Right ventricle myocardium inferior (tissue), 1 donor: ENCODE measurements at regions not wholly inside any gene's neighbourhood (a gene's known extent, or its start where the extent isn't known, plus 50 kb on each side); places are given as distances from the start of the nearest gene placed in this dataset.

Experiments
- ATAC-seq: fragments of 200-7000 bp; cut with Tn5 transposase; one replicate; pipeline ENCODE4 v1.9.1; 2020; ENCODE audit warnings: mild to moderate bottlenecking, moderate library complexity
- DNase-seq: peaks from one replicate; pipeline ENCODE4 v3.0.0; 2021; ENCODE audit errors: missing footprints
- intact Hi-C: fragments of 100-400 bp; cut with DNase I; formaldehyde crosslinking; loops from one replicate; pipeline ENCODE4 v1.11.0; 2022
- donor health status: DM: no; HTN: yes; CAD: no; lungs with severe emphysema.

- ATAC-seq (no peak), DNase-seq (no peak)
- intact Hi-C loops: no loop called here
These were observed 484.7 kb downstream of the IRX1 start for GRCh38 chr5:4080370-4080769.

DNA sequence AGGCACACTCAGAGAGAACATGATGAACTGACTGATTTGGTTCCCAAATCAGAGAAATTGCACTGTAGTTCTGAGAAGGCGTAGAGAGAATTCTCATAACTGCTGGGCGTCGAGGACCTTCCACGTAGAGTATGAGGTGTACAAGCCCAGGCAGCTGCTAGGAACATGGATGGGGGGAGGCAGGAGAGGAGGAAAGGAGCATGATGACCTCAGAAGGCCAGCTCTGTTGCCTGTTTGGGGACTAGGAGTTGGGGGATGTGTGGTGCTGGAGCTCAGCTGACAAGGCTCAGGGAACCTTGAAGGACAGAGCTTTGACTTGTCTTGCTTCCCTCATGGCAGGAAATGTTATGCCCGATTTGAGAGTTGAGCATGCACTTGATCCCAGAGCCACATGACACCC, 485.4 kb downstream of the IRX1 start:
- intact Hi-C loops: no loop called here
- DNase-seq: no peak
- no peak for ATAC-seq

DNA sequence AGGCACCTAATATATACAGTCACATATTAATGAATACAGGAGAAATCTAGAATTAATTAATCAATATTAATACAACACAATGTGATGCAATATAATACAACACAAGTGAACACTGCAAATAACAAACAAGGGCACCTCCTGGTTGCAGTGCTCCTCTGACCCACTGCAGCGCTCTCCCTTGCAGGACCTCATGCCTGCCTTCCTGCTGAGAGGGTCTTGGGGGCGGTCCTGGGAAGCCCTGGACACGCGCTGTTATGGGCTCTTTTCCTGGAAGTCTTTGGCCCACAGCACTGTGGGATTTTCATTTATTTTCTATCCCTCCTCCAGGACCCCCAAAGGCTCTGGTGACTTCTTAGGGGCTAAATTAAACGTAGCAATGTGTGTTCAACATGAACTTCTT, 485.8 kb downstream of the IRX1 start:
- no peak for DNase-seq
- intact Hi-C loops: no loop called here
- no peak for ATAC-seq

- ATAC-seq: no peak
- no peak for DNase-seq
- intact Hi-C loops: no loop called here
These were observed 487.4 kb downstream of the IRX1 start for GRCh38 chr5:4082966-4083564.

DNA sequence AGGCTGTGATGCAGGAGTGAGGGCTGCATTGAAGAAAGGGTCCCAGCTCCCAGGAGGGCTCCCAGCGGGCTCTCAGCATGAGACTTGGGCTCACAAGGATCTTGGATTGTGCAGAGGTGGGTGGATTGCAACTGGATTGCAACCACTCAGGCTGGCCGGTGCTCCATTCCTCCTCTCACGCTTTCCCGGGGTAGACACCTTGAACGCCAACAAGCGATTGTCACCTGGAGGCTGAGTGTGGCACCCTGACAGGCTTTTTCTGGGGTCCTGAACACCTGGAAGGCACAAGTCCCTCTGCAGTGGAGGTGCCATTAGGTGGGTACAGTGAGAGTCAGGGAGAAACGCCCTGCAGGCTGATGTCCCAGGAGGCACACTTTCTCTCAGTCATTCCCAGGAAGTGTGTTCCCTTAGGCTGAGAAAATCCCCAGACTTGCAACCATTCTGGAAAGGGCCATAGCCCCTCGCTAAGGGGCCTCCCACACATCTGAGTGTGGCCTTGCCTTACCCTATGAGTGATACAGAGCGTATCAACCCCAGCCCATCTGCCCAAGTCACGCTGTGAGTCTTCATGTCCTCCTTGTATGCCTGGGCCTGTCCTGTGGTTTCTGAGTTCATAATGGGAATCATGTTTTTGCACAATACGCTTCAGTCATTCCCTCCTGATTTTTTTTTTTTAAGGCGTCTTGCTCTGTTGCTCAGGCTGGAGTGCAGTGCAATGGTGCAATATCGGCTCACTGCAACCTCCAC, 488.1 kb downstream of the IRX1 start:
- ATAC-seq (no peak), DNase-seq (no peak)
- intact Hi-C loops: no loop called here

DNA sequence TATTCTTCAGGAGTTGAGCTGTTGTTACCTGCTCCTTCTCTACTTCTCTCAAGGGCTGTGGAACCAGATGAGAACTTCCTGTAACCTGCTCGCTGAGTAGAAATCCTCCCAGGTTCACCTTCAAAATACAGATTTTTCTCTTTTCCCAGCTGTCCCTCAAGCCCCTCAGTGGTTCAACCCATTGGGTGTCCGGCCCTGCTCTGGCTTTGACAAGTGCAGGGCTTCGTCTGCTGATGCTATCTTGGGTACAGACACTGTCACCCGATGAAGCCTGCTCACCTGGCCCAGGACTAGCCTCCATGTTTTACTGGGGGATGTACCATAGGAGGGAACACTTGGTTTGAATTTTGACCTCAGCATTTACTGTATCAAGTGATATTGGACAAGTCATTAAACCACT, 490.4 kb downstream of the IRX1 start:
- ATAC-seq (no peak), DNase-seq (no peak)
- intact Hi-C loops: no loop called here

- DNase-seq: no peak
- intact Hi-C loops: no loop called here
- no peak for ATAC-seq
These were observed 491.5 kb downstream of the IRX1 start for GRCh38 chr5:4087110-4087509.

DNA sequence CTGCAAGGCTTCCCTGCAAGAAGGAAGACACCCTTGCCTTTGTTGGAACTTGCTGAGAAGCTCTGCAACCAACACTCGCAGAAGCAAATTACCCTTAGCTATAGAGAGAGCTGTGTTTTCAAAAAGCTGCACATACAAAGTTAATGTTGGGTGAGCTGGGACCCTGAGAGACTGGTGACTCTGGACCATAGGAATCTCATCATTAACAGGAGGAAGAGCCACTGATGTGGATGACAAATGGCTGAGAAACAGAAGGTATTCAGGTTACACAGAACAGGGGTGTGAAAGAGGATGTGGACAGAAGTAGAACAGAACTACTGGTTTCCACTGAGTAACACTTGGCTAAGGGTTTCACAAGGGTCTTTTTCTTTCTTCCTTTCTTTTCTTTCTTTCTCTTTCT, 493.5 kb downstream of the IRX1 start:
- ATAC-seq (no peak), DNase-seq (no peak)
- intact Hi-C loops: no loop called here

GRCh38 chr5:4093236-4093635, 497.6 kb downstream of the IRX1 start:
- DNase-seq: no peak
- intact Hi-C loops: no loop called here
- ATAC-seq: no peak

- DNase-seq (no peak), ATAC-seq (no peak)
These were observed 498.3 kb downstream of the IRX1 start for GRCh38 chr5:4093970-4094369.

DNA sequence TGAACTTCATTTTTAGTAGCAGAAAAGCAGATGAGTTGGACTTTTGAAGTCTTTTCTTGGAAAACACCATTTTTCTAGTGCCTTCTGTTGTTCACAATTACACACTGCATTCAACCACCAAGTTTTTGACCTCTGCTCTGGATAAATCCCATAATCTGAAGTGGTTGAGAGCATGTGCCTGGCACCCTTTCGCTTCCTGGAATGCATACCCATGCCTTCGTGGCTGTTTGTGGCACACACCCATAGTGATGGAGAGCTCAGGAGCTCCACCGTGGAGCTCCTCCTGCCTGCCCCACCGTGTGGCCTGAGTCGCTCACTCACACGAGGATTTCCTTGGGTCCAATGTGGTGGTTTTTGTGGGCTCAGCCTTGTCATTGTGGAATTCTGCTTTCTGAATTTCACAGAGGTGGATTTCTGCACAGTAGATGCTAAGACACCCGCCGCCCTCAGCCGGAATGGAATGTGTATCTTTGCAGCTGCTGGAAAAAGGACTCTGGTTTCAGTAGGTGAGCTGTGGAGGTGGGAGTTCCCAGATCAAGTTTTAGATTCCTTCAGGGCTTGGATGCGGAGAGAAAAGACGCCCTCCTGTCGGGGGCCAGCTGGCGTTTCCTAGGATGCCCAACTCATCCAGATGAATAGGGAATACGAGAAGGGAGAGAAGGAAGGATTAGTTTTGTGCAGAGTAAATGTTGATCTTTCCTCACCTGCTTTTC, 500.4 kb downstream of the IRX1 start:
- DNase-seq (no peak), ATAC-seq (peak; percentile 71)
- intact Hi-C loops: no loop called here

More at GRCh38 chr5:4093970-4094369, 498.3 kb downstream of the IRX1 start:
- intact Hi-C loops: no loop called here

GRCh38 chr5:4097199-4097598, 501.6 kb downstream of the IRX1 start:
- DNase-seq: no peak

DNA sequence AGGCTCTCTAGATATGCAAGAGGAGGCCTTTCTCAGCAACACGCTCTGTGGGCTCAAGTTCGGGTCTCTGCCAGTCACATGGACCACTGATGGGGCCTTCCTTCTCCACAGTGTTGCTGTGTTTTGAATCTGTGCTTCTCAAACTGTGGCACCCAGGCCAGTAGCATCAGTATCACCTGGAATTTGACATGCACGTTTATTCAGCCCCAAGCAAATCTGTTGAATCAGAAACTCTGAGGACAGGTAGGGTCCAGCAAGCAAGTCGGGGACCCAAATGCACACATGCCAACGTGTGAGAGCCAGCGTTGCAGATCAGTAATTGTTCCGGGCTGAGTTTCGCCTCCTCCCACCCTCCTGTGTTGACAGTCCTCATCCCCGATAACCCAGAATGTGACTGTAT, 502.6 kb downstream of the IRX1 start:
- DNase-seq (no peak), ATAC-seq (no peak)
- intact Hi-C loops: no loop called here

More at GRCh38 chr5:4097199-4097598, 501.6 kb downstream of the IRX1 start:
- no peak for ATAC-seq
- intact Hi-C loops: no loop called here

DNA sequence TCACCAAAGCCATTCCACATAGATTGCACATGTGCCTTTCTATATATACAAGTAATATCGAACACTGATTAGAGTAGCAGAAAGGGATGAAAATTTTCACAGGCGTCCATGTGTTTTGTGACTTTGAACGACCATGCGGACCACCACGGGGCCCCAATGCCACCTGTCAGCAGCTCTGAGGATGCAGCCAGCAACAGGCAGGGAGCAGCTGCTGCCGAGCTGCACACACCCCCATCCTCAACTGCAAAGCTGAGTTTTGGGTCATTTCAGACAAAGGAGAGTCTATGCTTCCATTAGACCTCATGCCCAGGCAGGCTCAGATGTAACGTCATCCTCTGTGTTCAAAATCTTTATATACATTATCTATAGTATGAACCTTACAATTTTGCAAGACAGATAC, 503.8 kb downstream of the IRX1 start:
- DNase-seq (no peak), ATAC-seq (no peak)
- intact Hi-C loops: no loop called here

GRCh38 chr5:4100739-4101138, 505.1 kb downstream of the IRX1 start:
- DNase-seq (no peak), ATAC-seq (no peak)
- intact Hi-C loops: no loop called here

GRCh38 chr5:4101189-4101588, 505.6 kb downstream of the IRX1 start:
- ATAC-seq: no peak
- intact Hi-C loops: no loop called here

GRCh38 chr5:4104831-4105597, 509.4 kb downstream of the IRX1 start:
- intact Hi-C loops: no loop called here
- no peak for DNase-seq

More at GRCh38 chr5:4101189-4101588, 505.6 kb downstream of the IRX1 start:
- DNase-seq: no peak

DNA sequence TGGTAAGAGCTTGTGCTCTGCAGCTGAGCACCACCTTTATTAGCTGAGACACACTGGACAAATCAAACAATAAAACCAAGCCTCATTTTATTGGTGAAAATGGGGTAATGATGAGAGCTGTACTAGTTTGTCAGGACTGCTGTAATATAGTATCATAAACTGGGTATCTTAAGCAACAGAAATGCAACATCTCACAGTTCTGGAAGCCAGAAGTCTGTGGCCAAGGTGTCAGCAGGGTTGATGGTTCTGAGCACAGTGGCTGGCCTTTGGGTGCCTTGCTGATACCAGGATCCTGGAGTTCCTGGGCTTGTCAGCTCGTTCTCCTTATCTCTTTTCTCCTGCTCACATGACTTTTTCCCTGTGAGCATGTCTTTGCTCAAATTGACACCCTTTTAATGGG, 513.1 kb downstream of the IRX1 start:
- DNase-seq (no peak), ATAC-seq (no peak)
- intact Hi-C loops: no loop called here

More at GRCh38 chr5:4104831-4105597, 509.4 kb downstream of the IRX1 start:
- ATAC-seq: no peak

GRCh38 chr5:4113426-4113825, 517.8 kb downstream of the IRX1 start:
- DNase-seq (no peak), ATAC-seq (no peak)
- intact Hi-C loops: no loop called here
